GM06990 (cell line): ENCODE measurements at regions not wholly inside any gene's neighbourhood (a gene's known extent, or its start where the extent isn't known, plus 50 kb on each side); places are given as distances from the start of the nearest gene placed in this dataset.

Source experiments
- DNase-seq: peaks from one replicate; pipeline ENCODE4 v3.0.0-alpha.2; 2011; ENCODE audit not compliant: insufficient read length; ENCODE audit errors: extremely low read depth
- H3K27me3 ChIP-seq: replicated peaks from 2 replicates; pipeline ENCODE4 v1.6.0; 2011; ENCODE audit warnings: low read length; ENCODE audit not compliant: control insufficient read depth, insufficient read depth
- H3K36me3 ChIP-seq: 2 replicates; pipeline ENCODE4 v1.5.1; 2011; ENCODE audit warnings: low read length; ENCODE audit not compliant: control insufficient read depth, insufficient read depth
- H3K4me3 ChIP-seq: replicated peaks from 2 replicates; pipeline ENCODE4 v1.5.1; 2011; ENCODE audit warnings: low read depth, mild to moderate bottlenecking, control low read depth, low read length
- TF ChIP-seq, protein P1 (sequence below): IDR thresholded peaks from 2 replicates; pipeline ENCODE4 v1.5.1; 2011; ENCODE audit warnings: low read length, control low read depth, mild to moderate bottlenecking, inconsistent platforms; ENCODE audit not compliant: insufficient read depth, poor library complexity, severe bottlenecking

DNA sequence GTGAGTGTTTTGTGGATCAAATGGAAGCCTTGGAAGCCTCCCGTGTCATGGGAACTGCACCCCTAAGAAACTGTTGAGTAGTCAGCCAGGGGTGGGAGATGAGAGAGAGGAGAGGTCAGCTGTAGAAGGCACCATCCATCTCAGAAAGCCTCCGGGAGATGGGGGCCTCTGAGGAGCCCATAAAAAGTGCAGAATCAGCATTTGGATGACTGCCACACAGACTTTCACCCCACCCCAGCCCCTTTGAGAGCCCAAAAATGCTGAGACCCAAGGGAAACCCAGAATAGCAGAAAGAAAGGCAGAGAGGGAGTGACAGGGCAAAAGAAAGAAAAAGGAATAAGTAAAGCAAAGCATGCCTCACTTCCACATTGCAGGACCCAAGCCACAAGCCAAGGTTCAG lies 443.1 kb upstream of the ZEB2 start:
- Histone ChIP-seq H3K27me3 (no peaks in the 10 kb centered on the region), H3K36me3 (no peaks in the 10 kb centered on the region), H3K4me3 (no peak overlapping the region)
- DNase-seq: no peak
- TF ChIP-seq, protein P1, sequence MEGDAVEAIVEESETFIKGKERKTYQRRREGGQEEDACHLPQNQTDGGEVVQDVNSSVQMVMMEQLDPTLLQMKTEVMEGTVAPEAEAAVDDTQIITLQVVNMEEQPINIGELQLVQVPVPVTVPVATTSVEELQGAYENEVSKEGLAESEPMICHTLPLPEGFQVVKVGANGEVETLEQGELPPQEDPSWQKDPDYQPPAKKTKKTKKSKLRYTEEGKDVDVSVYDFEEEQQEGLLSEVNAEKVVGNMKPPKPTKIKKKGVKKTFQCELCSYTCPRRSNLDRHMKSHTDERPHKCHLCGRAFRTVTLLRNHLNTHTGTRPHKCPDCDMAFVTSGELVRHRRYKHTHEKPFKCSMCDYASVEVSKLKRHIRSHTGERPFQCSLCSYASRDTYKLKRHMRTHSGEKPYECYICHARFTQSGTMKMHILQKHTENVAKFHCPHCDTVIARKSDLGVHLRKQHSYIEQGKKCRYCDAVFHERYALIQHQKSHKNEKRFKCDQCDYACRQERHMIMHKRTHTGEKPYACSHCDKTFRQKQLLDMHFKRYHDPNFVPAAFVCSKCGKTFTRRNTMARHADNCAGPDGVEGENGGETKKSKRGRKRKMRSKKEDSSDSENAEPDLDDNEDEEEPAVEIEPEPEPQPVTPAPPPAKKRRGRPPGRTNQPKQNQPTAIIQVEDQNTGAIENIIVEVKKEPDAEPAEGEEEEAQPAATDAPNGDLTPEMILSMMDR: no peak

DNA sequence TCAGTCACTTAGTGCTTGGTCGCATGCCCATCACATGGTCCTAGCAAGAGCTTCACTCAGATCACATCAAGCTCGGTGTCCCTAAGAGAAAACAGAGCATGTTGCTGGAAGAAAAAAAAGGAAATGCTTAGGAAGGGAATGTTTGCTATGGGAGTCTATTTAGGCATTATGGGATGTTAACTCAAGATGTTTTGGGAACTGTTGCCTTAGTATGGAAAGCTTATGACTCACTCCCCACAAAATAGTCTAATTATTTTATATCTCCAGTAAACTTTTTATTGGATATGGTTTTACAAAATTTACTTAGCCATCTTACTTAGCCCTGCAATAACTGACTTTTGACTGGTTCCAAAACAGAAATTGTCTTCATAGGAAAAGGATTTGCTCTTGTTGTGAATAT lies 439.5 kb upstream of the ZEB2 start:
- no peaks in the 10 kb centered on the region for H3K36me3 ChIP-seq
- TF ChIP-seq, protein P1: no peak
- no peak for DNase-seq

DNA sequence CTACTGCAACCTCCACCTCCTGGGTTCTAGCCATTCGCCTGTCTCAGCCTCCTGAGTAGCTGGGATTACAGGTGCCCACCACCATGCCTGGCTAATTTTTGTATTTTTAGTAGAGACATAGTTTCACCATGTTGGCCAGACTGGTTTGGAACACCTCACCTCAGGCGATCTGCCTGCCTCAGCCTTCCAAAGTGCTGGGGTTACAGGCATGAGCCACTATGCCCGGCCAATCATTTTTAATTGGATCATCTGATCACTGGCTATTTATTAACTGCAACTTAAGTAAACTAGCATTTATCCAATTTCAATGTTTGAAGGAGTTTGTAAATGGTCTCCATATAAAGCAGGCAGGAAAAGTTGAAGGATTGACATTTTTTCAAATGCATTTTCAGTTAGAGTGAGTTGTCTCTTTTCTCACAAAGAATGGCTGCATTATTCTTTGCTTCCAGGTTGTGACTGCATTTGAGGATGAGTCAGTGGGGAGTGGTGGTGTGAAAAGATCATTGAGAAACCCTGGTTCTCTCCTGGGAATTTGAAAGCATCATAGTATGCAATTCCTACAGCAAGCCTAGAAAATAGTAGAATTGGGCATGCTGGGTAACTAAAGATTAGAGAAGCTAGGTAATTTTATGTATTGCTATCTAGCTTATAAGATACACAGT lies 431.1 kb upstream of the ZEB2 start:
- no peak for DNase-seq
- Histone ChIP-seq H3K27me3 (no peaks in the 10 kb centered on the region), H3K36me3 (no peaks in the 10 kb centered on the region), H3K4me3 (no peak overlapping the region)
- TF ChIP-seq, protein P1: no peak

More for the DNA sequence above, 439.5 kb upstream of the ZEB2 start:
- Histone ChIP-seq H3K27me3 (no peaks in the 10 kb centered on the region), H3K4me3 (no peak overlapping the region)

DNA sequence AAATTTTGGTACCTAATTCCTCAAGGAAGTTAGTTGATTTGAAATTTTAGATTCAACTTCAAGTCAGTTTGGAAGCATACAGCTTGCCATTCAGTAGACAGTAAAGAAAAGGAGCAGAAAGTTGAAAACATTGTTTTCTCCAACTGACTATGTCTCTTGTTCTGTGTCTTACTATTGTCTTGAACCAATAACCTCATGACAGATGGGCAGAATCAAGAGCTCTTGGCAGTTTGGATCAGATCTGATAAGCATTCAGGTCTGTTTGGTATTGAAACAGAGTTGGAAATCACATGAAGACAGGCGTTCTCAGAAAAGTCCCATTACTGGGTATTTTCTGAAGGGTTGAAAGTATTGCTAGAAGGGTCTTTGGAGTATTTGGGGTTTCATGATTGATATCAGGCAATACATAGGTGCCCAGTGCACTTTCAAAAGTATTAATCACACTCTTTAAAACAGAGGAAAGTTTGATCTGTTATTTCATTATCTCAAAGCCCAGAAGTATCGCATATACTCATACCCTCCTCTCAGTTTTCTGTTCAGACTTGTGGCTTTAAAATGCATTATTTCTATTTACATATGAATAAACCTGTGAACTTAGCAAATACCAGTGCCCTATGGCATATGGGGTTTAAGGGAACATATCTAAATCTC lies 428.4 kb upstream of the ZEB2 start:
- H3K36me3 ChIP-seq: no peaks in the 10 kb centered on the region
- no peak overlapping the region for H3K4me3 ChIP-seq
- TF ChIP-seq, protein P1: no peak
- DNase-seq: no peak
- H3K27me3 ChIP-seq: no peaks in the 10 kb centered on the region

DNA sequence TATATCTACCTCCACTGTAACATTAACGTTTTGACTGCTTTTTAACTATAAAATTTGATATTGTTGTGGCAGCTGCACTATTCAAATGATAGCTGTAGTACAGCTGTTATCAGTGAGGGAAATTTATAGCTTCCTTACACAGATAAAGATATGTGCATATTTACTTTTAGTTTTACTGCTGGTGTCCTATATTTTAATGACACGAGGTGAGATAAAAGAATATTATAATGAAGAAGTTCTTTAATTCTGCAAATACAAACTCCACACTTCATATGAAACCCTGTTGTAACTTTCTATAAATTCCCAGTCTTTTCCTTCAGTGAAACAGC lies 427.8 kb upstream of the ZEB2 start:
- TF ChIP-seq, protein P1: no peak
- no peak for DNase-seq

DNA sequence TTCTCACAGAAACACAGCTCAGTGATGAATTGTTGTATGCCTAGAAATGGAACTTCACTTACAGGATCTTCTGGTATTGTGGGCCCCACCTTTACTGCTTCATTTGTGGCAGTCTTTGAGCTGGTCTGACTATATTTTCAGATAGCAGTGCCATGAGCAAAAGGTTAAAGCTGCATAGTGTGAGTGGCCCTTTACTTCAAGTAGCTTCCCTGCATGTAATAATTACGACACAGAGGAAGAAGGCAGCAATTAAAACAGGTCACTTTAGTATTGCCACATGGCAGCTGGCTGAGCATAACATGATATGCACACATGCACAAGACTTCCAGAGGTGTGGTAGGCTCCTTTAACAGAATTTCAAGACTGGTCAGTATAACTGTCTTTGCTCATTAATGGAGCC lies 426.3 kb upstream of the ZEB2 start:
- Histone ChIP-seq H3K4me3 (no peak overlapping the region), H3K36me3 (no peaks in the 10 kb centered on the region), H3K27me3 (no peaks in the 10 kb centered on the region)
- TF ChIP-seq, protein P1: no peak
- DNase-seq: no peak

More for the DNA sequence above, 427.8 kb upstream of the ZEB2 start:
- Histone ChIP-seq H3K36me3 (no peaks in the 10 kb centered on the region), H3K27me3 (no peaks in the 10 kb centered on the region), H3K4me3 (no peak overlapping the region)
